ENCODE measurements at regions not wholly inside any gene's neighbourhood (a gene's known extent, or its start where the extent isn't known, plus 50 kb on each side); places are given as distances from the start of the nearest gene placed in this dataset.

GRCh38 chr17:13212860-13213259, 195.0 kb upstream of the ELAC2 start:
- ATAC-seq (no peak), DNase-seq (ENCODE audit: low spot score) (no peak)
- Mint-ChIP-seq H3K36me3 (ENCODE audit: low read depth) (no peaks in the 10 kb centered on the region), H3K4me1 (no peaks in the 10 kb centered on the region), H3K27me3 (ENCODE audit: insufficient read depth, low read depth, poor library complexity) (no peaks in the 10 kb centered on the region), H3K4me3 (no peak overlapping the region), H3K27ac (no peak overlapping the region), H3K9me3 (peaks cover 5% of the 10 kb centered on the region; the same call in 2 of the 3 replicates)
- Histone ChIP-seq H3F3A (replicated peaks; ENCODE audit: low read depth) (no peaks in the 10 kb centered on the region), H3K4me3 (no peak overlapping the region), H3K4me1 (ENCODE audit: insufficient read depth) (no peaks in the 10 kb centered on the region), H3K27ac (ENCODE audit: low read depth) (no peak overlapping the region), H3K36me3 (ENCODE audit: insufficient read depth) (no peaks in the 10 kb centered on the region), H3K79me2 (replicated peaks; ENCODE audit: insufficient read depth) (no peaks in the 10 kb centered on the region), H3K27me3 (ENCODE audit: insufficient read depth) (no peaks in the 10 kb centered on the region), H4K20me1 (replicated peaks; ENCODE audit: insufficient read depth) (no peaks in the 10 kb centered on the region), H2AFZ (no peak overlapping the region), H3K4me2 (no peak overlapping the region), H3K9me2 (ENCODE audit: insufficient read depth) (0 out of 2 replicates have a peak, but pooled peaks cover 5% of the 10 kb centered on the region)
- no peak for TF ChIP-seq ZNF462 (CRISPR knock-in tag; IDR thresholded peaks at IDR 0.05)
- no peak for TF ChIP-seq STAT1 (IDR thresholded peaks at IDR 0.05; ENCODE audit: unreplicated experiment)
- no peak for TF ChIP-seq ZNF331 (CRISPR knock-in tag; IDR thresholded peaks at IDR 0.05; ENCODE audit: low read depth)
- TF ChIP-seq CREB1 (CRISPR knock-in tag; IDR thresholded peaks at IDR 0.05; ENCODE audit: low read depth), result no peak
- no peak for TF ChIP-seq POLR2AphosphoS5 (IDR thresholded peaks at IDR 0.05; ENCODE audit: low read depth)
- no peak for TF ChIP-seq JUNB (IDR thresholded peaks at IDR 0.05; ENCODE audit: unreplicated experiment)
- TF ChIP-seq REST (IDR thresholded peaks at IDR 0.05; ENCODE audit: unreplicated experiment), result no peak
